Lung (tissue), 11 donors: ENCODE measurements at regions not wholly inside any gene's neighbourhood (a gene's known extent, or its start where the extent isn't known, plus 50 kb on each side); places are given as distances from the start of the nearest gene placed in this dataset.

Experiments
- ATAC-seq: fragments of 200-7000 bp; cut with Tn5 transposase; one replicate; pipeline ENCODE4 v1.9.1; 2020; ENCODE audit warnings: moderate number of reproducible peaks; ENCODE audit not compliant: insufficient read depth, low FRiP score
- DNase-seq, 3 donors: peaks; one replicate each; pipeline ENCODE4 v3.0.0-alpha.2; 2013 to 2017
- H3K27ac ChIP-seq, 2 donors: one replicate each; pipeline ENCODE4 v1.5.1; 2013; ENCODE audit warnings: mild to moderate bottlenecking in 2 of 2, moderate library complexity in 2 of 2, control low read depth in 1 of 2, inconsistent platforms in 1 of 2, low read depth in 1 of 2, low read length in 1 of 2
- H3K27me3 ChIP-seq, 3 donors: one replicate each; pipeline ENCODE4 v1.5.1; 2013; ENCODE audit warnings: low read length in 2 of 3; ENCODE audit not compliant: control insufficient read depth in 3 of 3, insufficient read depth in 3 of 3
- H3K36me3 ChIP-seq, 4 donors: one replicate each; pipeline ENCODE4 v1.5.1; 2013; ENCODE audit warnings: low read length in 4 of 4, mild to moderate bottlenecking in 1 of 4, moderate library complexity in 1 of 4; ENCODE audit not compliant: control insufficient read depth in 4 of 4, insufficient read depth in 4 of 4
- H3K4me1 ChIP-seq, 5 donors: one replicate each; pipeline ENCODE4 v1.5.1; 2013; ENCODE audit warnings: low read length in 5 of 5, mild to moderate bottlenecking in 2 of 5, moderate library complexity in 1 of 5; ENCODE audit not compliant: control insufficient read depth in 5 of 5, insufficient read depth in 5 of 5
- H3K4me3 ChIP-seq: one replicate; pipeline ENCODE4 v1.5.1; 2013; ENCODE audit warnings: mild to moderate bottlenecking, control low read depth, moderate library complexity
- H3K9ac ChIP-seq, 2 donors: one replicate each; pipeline ENCODE4 v1.5.1; 2013; ENCODE audit warnings: low read length in 2 of 2, control low read depth in 1 of 2; ENCODE audit not compliant: insufficient read depth in 1 of 2
- H3K9me3 ChIP-seq, 4 donors: one replicate each; pipeline ENCODE4 v1.5.1; 2013; ENCODE audit warnings: low read length in 3 of 4, mild to moderate bottlenecking in 1 of 4, moderate library complexity in 1 of 4; ENCODE audit not compliant: control insufficient read depth in 4 of 4, insufficient read depth in 3 of 4
- CTCF ChIP-seq: IDR thresholded peaks from 2 replicates; pipeline ENCODE4 v1.5.1; 2012; ENCODE audit warnings: mild to moderate bottlenecking; ENCODE audit errors: control extremely low read depth, extremely low read depth
- WGBS, 2 donors: extraction: QIAGEN DNeasy Blood & Tissue Kit; methylation state at CpG; one replicate each; pipeline ENCODE4 v1.1.7; 2013; 5-methylcytosine and 5-hydroxymethylcytosine counted together
- donor health status: control.
- donor health status: control.
- donor health status: Bipolar disorder and iron deficiency.
- donor health status: healthy.
- donor health status: DM: yes; HTN: yes; CAD: no.

- 32 to 33% methylated on average over 2 of the region's 2 CpGs for WGBS, 2 donors
- H3K9me3 ChIP-seq: no peaks in the 10 kb centered on the region
- no peaks in the 10 kb centered on the region for H3K36me3 ChIP-seq
- H3K4me1 ChIP-seq: peaks cover 0 to 3% (median 0%) of the 10 kb centered on the region in 5 donors
- no peak overlapping the region for H3K4me3 ChIP-seq
- DNase-seq (no peak), ATAC-seq (no peak)
- no peak overlapping the region for H3K27ac ChIP-seq
- TF ChIP-seq CTCF: no peak
- no peak overlapping the region for H3K9ac ChIP-seq
- H3K27me3 ChIP-seq: no peaks in the 10 kb centered on the region
Observed at GRCh38 chr1:229127301-229127700, 143.6 kb upstream of the RAB4A start.

GRCh38 chr1:229128066-229128608 is 142.8 kb upstream of the RAB4A start:
- H3K27me3 ChIP-seq: no peaks in the 10 kb centered on the region
- H3K36me3 ChIP-seq: no peaks in the 10 kb centered on the region
- no peak overlapping the region for H3K4me3 ChIP-seq
- H3K27ac ChIP-seq: no peak overlapping the region
- TF ChIP-seq CTCF: no peak
- ATAC-seq (no peak), DNase-seq (no peak)
- H3K9ac ChIP-seq: no peak overlapping the region
- 79 to 84% methylated on average over 7 of the region's 7 CpGs for WGBS, 2 donors
- peaks cover 0 to 3% (median 0%) of the 10 kb centered on the region in 5 donors for H3K4me1 ChIP-seq
- H3K9me3 ChIP-seq: no peaks in the 10 kb centered on the region

GRCh38 chr1:229129301-229130027 is 141.4 kb upstream of the RAB4A start:
- DNase-seq (no peak), ATAC-seq (no peak)
- Histone ChIP-seq H3K9me3 (no peaks in the 10 kb centered on the region), H3K4me1 (peaks cover 0 to 3% (median 0%) of the 10 kb centered on the region in 5 donors), H3K27ac (no peak overlapping the region), H3K36me3 (no peaks in the 10 kb centered on the region), H3K9ac (no peak overlapping the region), H3K4me3 (no peak overlapping the region), H3K27me3 (no peaks in the 10 kb centered on the region)
- TF ChIP-seq CTCF: no peak
- 72 to 77% methylated on average over 17 of the region's 17 CpGs for WGBS, 2 donors
